ENCODE measurements at regions not wholly inside any gene's neighbourhood (a gene's known extent, or its start where the extent isn't known, plus 50 kb on each side); places are given as distances from the start of the nearest gene placed in this dataset.

- TF ChIP-seq CTCF (IDR thresholded peaks at IDR 0.05): no peak
- no peak for TF ChIP-seq EZH2phosphoT487 (IDR thresholded peaks at IDR 0.05)
- no peak for TF ChIP-seq EZH2 (IDR thresholded peaks at IDR 0.05)
Measured at GRCh38 chr16:8459085-8459733, 131.1 kb downstream of the TMEM114 start.

All from neural progenitor cell (in vitro differentiated cells).